WI38 (cell line): ENCODE measurements at regions not wholly inside any gene's neighbourhood (a gene's known extent, or its start where the extent isn't known, plus 50 kb on each side); places are given as distances from the start of the nearest gene placed in this dataset.

Experiments
- H3K4me3 ChIP-seq: 2 replicates; pipeline ENCODE4 v1.5.1; 2011; ENCODE audit warnings: low read depth, mild to moderate bottlenecking, control low read depth, low read length
- CTCF ChIP-seq: IDR thresholded peaks from 2 replicates; pipeline ENCODE4 v1.5.1; 2012; ENCODE audit warnings: low read depth, mild to moderate bottlenecking, control low read depth, low read length

GRCh38 chr13:62682788-62683187 is 1267.1 kb upstream of the PCDH20 start:
- no peak overlapping the region for H3K4me3 ChIP-seq
- TF ChIP-seq CTCF: no peak

DNA sequence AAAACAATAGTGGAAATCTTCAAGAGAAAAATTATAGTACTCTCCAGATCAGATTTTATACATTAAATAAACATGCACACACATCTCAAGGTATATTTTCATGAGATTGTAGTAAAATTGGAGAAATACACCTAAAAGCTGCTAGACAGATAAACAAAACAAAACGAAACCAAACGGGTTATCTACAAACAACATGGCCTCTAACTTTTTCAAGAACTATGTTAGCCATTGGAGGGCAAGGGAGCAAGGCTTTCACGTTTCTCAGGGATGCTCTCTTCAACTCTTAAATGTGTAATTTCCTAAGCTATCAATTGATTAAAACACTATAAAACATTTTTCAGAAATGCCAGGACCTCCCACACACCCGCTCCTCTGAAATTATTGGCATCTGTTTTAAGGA is 1262.4 kb upstream of the PCDH20 start:
- H3K4me3 ChIP-seq: no peak overlapping the region
- TF ChIP-seq CTCF: no peak

GRCh38 chr13:62663767-62664166 is 1248.1 kb upstream of the PCDH20 start:
- H3K4me3 ChIP-seq: no peak overlapping the region
- no peak for TF ChIP-seq CTCF

GRCh38 chr13:62659365-62659764 is 1243.7 kb upstream of the PCDH20 start:
- no peak overlapping the region for H3K4me3 ChIP-seq
- no peak for TF ChIP-seq CTCF

DNA sequence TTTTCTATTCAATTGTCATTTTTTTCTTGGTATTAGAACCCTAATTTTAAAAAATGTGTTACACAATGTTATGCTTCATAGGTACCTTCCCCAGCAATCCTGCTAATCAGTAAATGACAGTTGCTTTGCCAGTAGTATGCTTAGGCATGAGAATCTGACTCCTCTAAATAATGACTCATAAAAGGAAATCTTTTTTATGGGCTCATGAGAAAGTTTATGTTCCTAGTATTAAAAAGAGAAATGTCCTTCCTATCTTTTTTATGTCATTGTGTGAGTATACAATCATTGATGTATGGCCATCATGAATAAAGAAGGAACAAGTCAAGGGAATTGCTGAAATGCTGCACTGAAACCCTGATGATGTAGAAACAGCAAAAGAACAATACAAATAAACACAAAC is 1237.7 kb upstream of the PCDH20 start:
- H3K4me3 ChIP-seq: no peak overlapping the region
- TF ChIP-seq CTCF: no peak

GRCh38 chr13:62643799-62644524 is 1228.3 kb upstream of the PCDH20 start:
- no peak overlapping the region for H3K4me3 ChIP-seq
- no peak for TF ChIP-seq CTCF

GRCh38 chr13:62643007-62643483 is 1227.4 kb upstream of the PCDH20 start:
- no peak overlapping the region for H3K4me3 ChIP-seq
- no peak for TF ChIP-seq CTCF
